AG04449 (cell line): ENCODE measurements at regions not wholly inside any gene's neighbourhood (a gene's known extent, or its start where the extent isn't known, plus 50 kb on each side); places are given as distances from the start of the nearest gene placed in this dataset.

Source experiments
- CTCF ChIA-PET: fragments of 350-600 bp; formaldehyde crosslinking; extraction: SDS; loops from one replicate; lab custom pipeline; 2021; ENCODE audit warnings: antibody characterized with exemption; lab: Yijun Ruan, JAX
- POLR2A ChIA-PET: fragments of 400-600, 350-600 bp; formaldehyde crosslinking; extraction: SDS; loops from one replicate; lab custom pipeline; 2020; ENCODE audit warnings: antibody characterized with exemption, inconsistent platforms; lab: Yijun Ruan, JAX
- DNase-seq: peaks from one replicate; pipeline ENCODE4 v3.0.0-alpha.2; 2010; ENCODE audit warnings: low read depth, low spot score
- H3K4me3 ChIP-seq: 2 replicates; pipeline ENCODE4 v1.5.1; 2011; ENCODE audit warnings: low read depth, mild to moderate bottlenecking, control low read depth, low read length
- CTCF ChIP-seq: IDR thresholded peaks from one replicate; pipeline ENCODE4 v1.5.1; 2011; ENCODE audit warnings: mild to moderate bottlenecking, moderate library complexity, low read length, control low read depth, inconsistent platforms; ENCODE audit not compliant: insufficient read depth; ENCODE audit errors: missing control alignments

DNA sequence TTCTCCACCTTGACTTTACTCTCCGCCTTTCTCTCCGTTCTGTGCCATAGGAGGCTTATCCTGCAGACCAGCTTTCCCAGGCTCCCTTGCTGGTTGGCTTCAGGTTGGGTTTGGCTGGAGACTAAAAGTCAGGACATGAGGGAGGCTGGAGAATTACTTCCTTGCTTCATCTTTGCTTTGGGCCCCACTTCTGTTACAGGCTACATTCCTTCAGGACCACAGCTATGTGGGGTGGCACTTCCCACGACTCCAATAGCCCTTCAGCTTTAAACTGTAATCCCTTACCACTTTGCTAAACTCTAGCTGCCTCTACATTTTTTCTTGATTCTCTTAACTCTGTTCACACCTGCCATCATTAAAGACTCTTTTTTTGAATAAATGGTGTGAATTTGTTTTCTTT is 186.7 kb upstream of the NR4A3 start:
- no peak for DNase-seq
- ChIA-PET POLR2A (no interaction called here), CTCF (no interaction called here)
- no peak overlapping the region for H3K4me3 ChIP-seq
- TF ChIP-seq CTCF: no peak

DNA sequence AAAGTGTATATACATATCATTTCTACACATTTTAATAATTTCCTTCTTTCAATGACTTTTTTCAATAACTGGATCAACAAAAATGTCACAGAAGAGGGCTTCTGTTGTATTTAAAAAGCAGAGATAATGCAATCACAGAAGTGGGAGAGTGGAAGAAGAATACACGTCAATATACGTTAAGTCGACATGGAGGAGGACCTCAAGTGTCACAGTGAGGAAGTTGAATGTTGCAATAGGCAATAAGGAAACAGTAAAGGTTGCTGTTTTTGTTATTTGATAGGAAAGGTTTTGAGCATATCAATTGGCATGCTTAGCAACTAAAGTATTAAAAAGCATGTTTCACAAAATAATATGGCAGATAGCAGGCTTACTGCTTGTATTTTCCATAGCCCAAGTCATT is 184.0 kb upstream of the NR4A3 start:
- POLR2A ChIA-PET: no interaction called here
- no peak overlapping the region for H3K4me3 ChIP-seq
- DNase-seq: no peak
- CTCF ChIA-PET: no interaction called here
- no peak for TF ChIP-seq CTCF

DNA sequence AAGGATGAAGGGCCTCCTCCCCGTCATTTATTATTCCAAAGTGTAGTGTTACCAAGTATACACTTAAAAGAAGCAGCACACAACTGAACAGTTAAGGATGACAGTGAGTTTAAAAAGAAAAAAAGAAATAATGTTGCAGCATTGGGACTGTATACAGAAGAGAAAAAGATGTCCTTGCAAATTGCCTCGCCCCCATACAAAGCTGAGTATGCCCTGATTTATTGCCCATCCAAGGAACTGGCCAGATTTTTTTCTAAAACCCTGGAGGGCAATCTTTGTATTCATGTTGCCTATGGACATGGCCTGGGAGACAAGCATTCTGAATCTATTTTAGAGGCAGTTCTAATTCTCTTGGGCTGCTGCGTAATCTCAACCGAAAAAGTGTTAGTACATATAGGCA is 182.7 kb upstream of the NR4A3 start:
- no peak overlapping the region for H3K4me3 ChIP-seq
- DNase-seq: no peak
- no peak for TF ChIP-seq CTCF
- ChIA-PET CTCF (no interaction called here), POLR2A (no interaction called here)

GRCh38 chr9:99647604-99648003 is 174.1 kb upstream of the NR4A3 start:
- ChIA-PET POLR2A (no interaction called here), CTCF (no interaction called here)
- no peak overlapping the region for H3K4me3 ChIP-seq
- no peak for TF ChIP-seq CTCF
- DNase-seq: no peak

- CTCF ChIA-PET: no interaction called here
- POLR2A ChIA-PET: no interaction called here
Observed at GRCh38 chr9:99650187-99650874, 171.4 kb upstream of the NR4A3 start.

GRCh38 chr9:99660191-99660636 is 161.5 kb upstream of the NR4A3 start:
- ChIA-PET CTCF (no interaction called here), POLR2A (no interaction called here)
- no peak for DNase-seq
- no peak for TF ChIP-seq CTCF
- H3K4me3 ChIP-seq: no peak overlapping the region

More at GRCh38 chr9:99650187-99650874, 171.4 kb upstream of the NR4A3 start:
- TF ChIP-seq CTCF: no peak
- H3K4me3 ChIP-seq: no peak overlapping the region
- no peak for DNase-seq
